GM12878 (cell line): ENCODE measurements at regions not wholly inside any gene's neighbourhood (a gene's known extent, or its start where the extent isn't known, plus 50 kb on each side); places are given as distances from the start of the nearest gene placed in this dataset.

Experiments used
- ATAC-seq: fragments of 200-7000 bp; cut with Tn5 transposase; 3 replicates; pipeline ENCODE4 v1.9.1; 2020; ENCODE audit warnings: mild to moderate bottlenecking, moderate library complexity
- BruUV-seq: library from RNA; stranded (reverse); fragments of 400-500 nt; replicated peaks from 2 replicates; lab custom pipeline; 2021; lab: Mats Ljungman, UMichigan
- CTCF ChIA-PET: fragments of 300-600 bp; sonication (Branson Sonifier 250); formaldehyde crosslinking; extraction: SDS; loops from one replicate; lab custom pipeline; 2021; ENCODE audit warnings: inconsistent platforms; lab: Yijun Ruan, JAX
- POLR2A ChIA-PET: fragments of 350-600 bp; formaldehyde crosslinking; extraction: SDS; loops from one replicate; lab custom pipeline; 2021; ENCODE audit warnings: inconsistent platforms; lab: Charles Lee
- RAD21 ChIA-PET: fragments of 300-600 bp; sonication (Branson Sonifier 250); formaldehyde crosslinking; loops from one replicate; lab custom pipeline; 2023; ENCODE audit warnings: antibody characterized with exemption; ENCODE audit not compliant: unreplicated experiment; lab: Charles Lee
- SMC1A ChIA-PET: fragments of 300-600 bp; sonication (Branson Sonifier 250); formaldehyde crosslinking; loops from one replicate; lab custom pipeline; 2023; ENCODE audit not compliant: unreplicated experiment, uncharacterized antibody; lab: Charles Lee
- DNase-seq: peaks from one replicate; pipeline ENCODE4 v3.0.0-alpha.2; 2011; ENCODE audit warnings: low read depth, low spot score
- FAIRE-seq: peaks from 3 replicates; lab custom pipeline; 2011; peaks lifted over from hg19 to GRCh38; lab: Jason Lieb, UNC
- H2AFZ ChIP-seq: 2 replicates; pipeline ENCODE4 v1.6.0; 2011; ENCODE audit warnings: low read depth, low read length, control low read depth; ENCODE audit not compliant: control insufficient read depth
- H3K27ac ChIP-seq: 2 replicates; pipeline ENCODE4 v1.5.1; 2011; ENCODE audit warnings: control low read depth; ENCODE audit not compliant: control insufficient read depth, insufficient read depth
- H3K27me3 ChIP-seq, 2 experiments: replicated peaks in 1 of 2; 2 replicates each; pipeline versions ENCODE4 v1.6.0 to v1.6.1; 2011; ENCODE audit warnings: low read length in 1 of 2; ENCODE audit not compliant: control insufficient read depth in 2 of 2, insufficient read depth in 2 of 2
- H3K36me3 ChIP-seq, 2 experiments: 2 replicates each; pipeline ENCODE4 v1.5.1; 2011; ENCODE audit warnings: low read length in 1 of 2; ENCODE audit not compliant: control insufficient read depth in 2 of 2, insufficient read depth in 2 of 2
- H3K4me1 ChIP-seq: 2 replicates; pipeline ENCODE4 v1.6.1; 2011; ENCODE audit warnings: mild to moderate bottlenecking, low read length, moderate library complexity, mixed read lengths; ENCODE audit not compliant: control insufficient read depth, insufficient read depth
- H3K4me2 ChIP-seq: 2 replicates; pipeline ENCODE4 v1.6.0; 2011; ENCODE audit warnings: control low read depth; ENCODE audit not compliant: control insufficient read depth, insufficient read depth
- H3K4me3 ChIP-seq: fragments of 200-600 bp; sonication (generic); 2 replicates; pipeline ENCODE4 v1.5.1; 2016
- H3K79me2 ChIP-seq: 2 replicates; pipeline ENCODE4 v1.6.0; 2011; ENCODE audit warnings: low read length; ENCODE audit not compliant: control insufficient read depth, insufficient read depth
- H3K9ac ChIP-seq: 2 replicates; pipeline ENCODE4 v1.8.0; 2011; ENCODE audit warnings: low read length, control low read depth, mixed read lengths; ENCODE audit not compliant: control insufficient read depth, insufficient read depth
- H3K9me3 ChIP-seq: replicated peaks from 3 replicates; pipeline ENCODE4 v1.5.1; 2011; ENCODE audit warnings: mild to moderate bottlenecking, low read length; ENCODE audit not compliant: control insufficient read depth, insufficient read depth
- H4K20me1 ChIP-seq: 2 replicates; pipeline ENCODE4 v1.6.0; 2011; ENCODE audit not compliant: control insufficient read depth, insufficient read depth
- FOXM1 ChIP-seq: IDR thresholded peaks from 2 replicates; pipeline ENCODE4 v1.6.1; 2012; ENCODE audit warnings: low read depth, mild to moderate bottlenecking, inconsistent platforms, low read length, moderate library complexity
- MTA3 ChIP-seq: IDR thresholded peaks from 2 replicates; pipeline ENCODE4 v1.6.1; 2012; ENCODE audit warnings: low read length, inconsistent platforms, borderline replicate concordance
- MYB ChIP-seq: fragments of 150-350 bp; IDR thresholded peaks from 2 replicates; pipeline ENCODE4 v1.6.1; 2014; ENCODE audit warnings: mild to moderate bottlenecking, low read depth, low read length, borderline replicate concordance
- NFYB ChIP-seq: IDR thresholded peaks from 2 replicates; pipeline ENCODE4 v1.6.1; 2011; ENCODE audit warnings: low read depth, mild to moderate bottlenecking, low read length, improper control_type of control experiment, moderate library complexity; ENCODE audit not compliant: insufficient read depth
- POLR2AphosphoS5 ChIP-seq: IDR thresholded peaks from 2 replicates; pipeline ENCODE4 v1.6.1; 2011; ENCODE audit warnings: mild to moderate bottlenecking, low read length, inconsistent platforms
- RUNX3 ChIP-seq: IDR thresholded peaks from 2 replicates; pipeline ENCODE4 v1.6.1; 2012; ENCODE audit warnings: low read length, inconsistent platforms
- SUPT20H ChIP-seq: IDR thresholded peaks from 2 replicates; pipeline ENCODE4 v1.6.1; 2011; ENCODE audit warnings: low read depth, mild to moderate bottlenecking, low read length, moderate library complexity, borderline replicate concordance; ENCODE audit not compliant: control insufficient read depth
- ZZZ3 ChIP-seq: IDR thresholded peaks from 2 replicates; pipeline ENCODE4 v1.6.1; 2011; ENCODE audit warnings: low read depth; ENCODE audit not compliant: control insufficient read depth, insufficient read length
- WGBS: methylation state at CpG from one replicate; pipeline ENCODE4 v1.1.6; 2016; ENCODE audit warnings: low lambda C conversion rate; ENCODE audit not compliant: insufficient replicate concordance, insufficient coverage; ENCODE audit errors: missing lambda C conversion rate; 5-methylcytosine and 5-hydroxymethylcytosine counted together
- in situ Hi-C: fragments of 300-500 bp; cut with MboI; formaldehyde crosslinking; loops from 9 replicates; pipeline ENCODE4 v1.14.3; 2018; ENCODE audit warnings: mixed read lengths
- intact Hi-C: fragments of 100-400 bp; cut with micrococcal nuclease; formaldehyde crosslinking; loops from one replicate; pipeline ENCODE4 v1.14.2; 2022; ENCODE audit not compliant: unreplicated experiment
- TF ChIP-seq, protein P1 (sequence below): fragments of 450-650 bp; IDR thresholded peaks from 2 replicates; pipeline ENCODE4 v1.6.1; 2017; ENCODE audit warnings: mild to moderate bottlenecking, low read depth, inconsistent platforms; ENCODE audit not compliant: poor library complexity, severe bottlenecking

DNA sequence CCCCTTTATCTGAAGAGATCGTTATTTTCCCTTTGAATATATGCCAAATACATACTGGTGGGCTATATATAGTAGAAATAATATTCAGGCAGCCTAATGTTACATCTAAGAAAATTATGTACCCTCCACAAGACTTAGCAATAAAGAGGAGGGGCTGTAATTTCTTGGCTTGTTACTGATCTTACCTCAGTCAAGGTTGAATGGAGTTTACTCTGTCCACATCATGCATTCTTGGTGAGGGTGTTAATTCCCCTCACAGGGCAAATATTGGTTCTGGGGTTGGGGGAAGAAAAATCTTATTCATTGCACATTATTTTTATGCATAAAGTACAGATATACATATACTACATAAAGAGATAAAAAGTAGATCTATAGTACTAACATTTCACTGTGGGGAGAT, 145.8 kb upstream of the ANK3 start (continued):
- TF ChIP-seq SUPT20H (no peak), ZZZ3 (no peak), POLR2AphosphoS5 (no peak), MTA3 (no peak)
- TF ChIP-seq, all 136 proteins: peak for 0

DNA sequence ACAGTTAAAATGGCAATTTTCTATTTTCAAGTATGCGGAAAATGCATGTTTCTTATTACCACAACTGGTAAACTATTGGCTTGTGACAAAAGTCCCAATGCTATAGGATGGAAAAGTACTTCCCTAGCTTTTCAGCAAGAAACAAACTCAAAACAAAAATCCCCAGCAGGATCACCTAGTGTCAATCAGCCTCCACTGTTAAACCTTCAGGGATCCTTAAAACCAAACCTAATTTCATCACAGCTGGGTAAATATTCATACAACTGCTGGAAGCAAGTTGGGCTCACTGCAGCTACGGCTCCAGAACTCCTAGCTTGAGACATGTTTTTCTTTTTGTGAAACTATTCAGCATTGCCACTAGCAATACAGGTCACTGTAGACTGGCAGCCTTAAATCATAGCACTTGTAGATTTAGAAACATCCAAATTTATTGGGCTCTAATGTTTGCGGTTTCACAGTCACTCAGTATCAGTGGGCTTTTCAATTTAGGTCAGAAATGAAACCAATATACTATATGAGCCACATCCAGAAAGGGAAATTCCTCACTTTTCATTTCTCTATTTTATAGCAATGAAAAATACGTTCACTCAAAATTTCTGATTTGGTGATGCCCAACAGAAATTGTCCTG, 145.2 kb upstream of the ANK3 start:
- in situ Hi-C loops (no loop called here), intact Hi-C loops (no loop called here)
- no peaks in the 10 kb centered on the region for H3K79me2 ChIP-seq
- BruUV-seq = no TSS peak
- H3K27me3 ChIP-seq = 0 out of 4 replicates have a peak, but pooled peaks cover 0 to 2% of the 10 kb centered on the region in 2 experiments
- H3K27ac ChIP-seq = no peak overlapping the region
- RAD21 ChIA-PET = no interaction called here
- FAIRE-seq = no peak
- no peaks in the 10 kb centered on the region for H3K36me3 ChIP-seq
- no peak overlapping the region for H3K9ac ChIP-seq
- peak; percentile 88 for ATAC-seq
- H2AFZ ChIP-seq = no peak overlapping the region
- no peaks in the 10 kb centered on the region for H3K9me3 ChIP-seq
- H3K4me1 ChIP-seq = no peaks in the 10 kb centered on the region
- H3K4me2 ChIP-seq = 0 out of 2 replicates have a peak overlapping the region, but pooled peaks have one; percentile 3
- WGBS = 24% methylated on average over 4 of the region's 4 CpGs
- DNase-seq = no peak
- TF ChIP-seq NFYB (no peak), MYB (no peak), RUNX3 (peak; percentile 41; the same call in 1 of the 2 replicates), FOXM1 (no peak)
- TF ChIP-seq, protein P1, sequence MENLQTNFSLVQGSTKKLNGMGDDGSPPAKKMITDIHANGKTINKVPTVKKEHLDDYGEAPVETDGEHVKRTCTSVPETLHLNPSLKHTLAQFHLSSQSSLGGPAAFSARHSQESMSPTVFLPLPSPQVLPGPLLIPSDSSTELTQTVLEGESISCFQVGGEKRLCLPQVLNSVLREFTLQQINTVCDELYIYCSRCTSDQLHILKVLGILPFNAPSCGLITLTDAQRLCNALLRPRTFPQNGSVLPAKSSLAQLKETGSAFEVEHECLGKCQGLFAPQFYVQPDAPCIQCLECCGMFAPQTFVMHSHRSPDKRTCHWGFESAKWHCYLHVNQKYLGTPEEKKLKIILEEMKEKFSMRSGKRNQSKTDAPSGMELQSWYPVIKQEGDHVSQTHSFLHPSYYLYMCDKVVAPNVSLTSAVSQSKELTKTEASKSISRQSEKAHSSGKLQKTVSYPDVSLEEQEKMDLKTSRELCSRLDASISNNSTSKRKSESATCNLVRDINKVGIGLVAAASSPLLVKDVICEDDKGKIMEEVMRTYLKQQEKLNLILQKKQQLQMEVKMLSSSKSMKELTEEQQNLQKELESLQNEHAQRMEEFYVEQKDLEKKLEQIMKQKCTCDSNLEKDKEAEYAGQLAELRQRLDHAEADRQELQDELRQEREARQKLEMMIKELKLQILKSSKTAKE = no peak
- H3K4me3 ChIP-seq = no peak overlapping the region
- POLR2A ChIA-PET = no interaction called here
- CTCF ChIA-PET = no interaction called here
- SMC1A ChIA-PET = interaction anchor here (0.6 kb wide), 1 partner anchor 282 kb away, joined by 3 read pairs; no protein-coding TSS in a partner anchor
- no peaks in the 10 kb centered on the region; the same call in 1 of the 2 replicates for H4K20me1 ChIP-seq
